VCaP (cell line): ENCODE measurements at regions not wholly inside any gene's neighbourhood (a gene's known extent, or its start where the extent isn't known, plus 50 kb on each side); places are given as distances from the start of the nearest gene placed in this dataset.
"Not testable (repeated sequence)": the region's sequence is repeated elsewhere in the genome, so short reads cannot be mapped to it uniquely, and the experiment has no call there.

Experiments
- H3K27ac ChIP-seq: fragments of 450-650 bp; 2 replicates; pipeline ENCODE4 v1.5.1; 2017
- CTCF ChIP-seq: fragments of 450-650 bp; conservative IDR thresholded peaks from 2 replicates; pipeline ENCODE4 v1.5.1; 2017; ENCODE audit warnings: mild to moderate bottlenecking, moderate library complexity

- no peak overlapping the region for H3K27ac ChIP-seq
- no peak for TF ChIP-seq CTCF
Observed at GRCh38 chr3:171977860-171978259, 61.5 kb upstream of the FNDC3B start.

GRCh38 chr3:171978390-171978789 lies 61.0 kb upstream of the FNDC3B start:
- TF ChIP-seq CTCF, result no peak
- no peak overlapping the region for H3K27ac ChIP-seq

- H3K27ac ChIP-seq, result no peak overlapping the region
- no peak for TF ChIP-seq CTCF
Observed at GRCh38 chr3:171979081-171979480, 60.3 kb upstream of the FNDC3B start.

GRCh38 chr3:171980578-171981270 lies 58.7 kb upstream of the FNDC3B start:
- no peak for TF ChIP-seq CTCF
- no peak overlapping the region for H3K27ac ChIP-seq

GRCh38 chr3:171981271-171981605 lies 58.1 kb upstream of the FNDC3B start:
- no peak for TF ChIP-seq CTCF
- H3K27ac ChIP-seq, result no peak overlapping the region

- no peak overlapping the region for H3K27ac ChIP-seq
- TF ChIP-seq CTCF, result no peak
Observed at GRCh38 chr3:171982828-171983227, 56.5 kb upstream of the FNDC3B start.

- not testable (repeated sequence) for H3K27ac ChIP-seq
Observed at GRCh38 chr3:171983685-171984084, 55.7 kb upstream of the FNDC3B start.

GRCh38 chr3:171984883-171985282 lies 54.5 kb upstream of the FNDC3B start:
- no peak overlapping the region for H3K27ac ChIP-seq
- TF ChIP-seq CTCF, result no peak
